Skeletal muscle cell (primary cell): ENCODE measurements at regions not wholly inside any gene's neighbourhood (a gene's known extent, or its start where the extent isn't known, plus 50 kb on each side); places are given as distances from the start of the nearest gene placed in this dataset.
"Not testable (repeated sequence)": the region's sequence is repeated elsewhere in the genome, so short reads cannot be mapped to it uniquely, and the experiment has no call there.

ENCODE experiments used
- DNase-seq: peaks from one replicate; pipeline ENCODE4 v3.0.0-alpha.2; 2010; ENCODE audit warnings: low read depth
- H3K4me3 ChIP-seq: 2 replicates; pipeline ENCODE4 v1.5.1; 2011; ENCODE audit warnings: low read depth, mild to moderate bottlenecking, control low read depth, low read length, moderate library complexity

DNA sequence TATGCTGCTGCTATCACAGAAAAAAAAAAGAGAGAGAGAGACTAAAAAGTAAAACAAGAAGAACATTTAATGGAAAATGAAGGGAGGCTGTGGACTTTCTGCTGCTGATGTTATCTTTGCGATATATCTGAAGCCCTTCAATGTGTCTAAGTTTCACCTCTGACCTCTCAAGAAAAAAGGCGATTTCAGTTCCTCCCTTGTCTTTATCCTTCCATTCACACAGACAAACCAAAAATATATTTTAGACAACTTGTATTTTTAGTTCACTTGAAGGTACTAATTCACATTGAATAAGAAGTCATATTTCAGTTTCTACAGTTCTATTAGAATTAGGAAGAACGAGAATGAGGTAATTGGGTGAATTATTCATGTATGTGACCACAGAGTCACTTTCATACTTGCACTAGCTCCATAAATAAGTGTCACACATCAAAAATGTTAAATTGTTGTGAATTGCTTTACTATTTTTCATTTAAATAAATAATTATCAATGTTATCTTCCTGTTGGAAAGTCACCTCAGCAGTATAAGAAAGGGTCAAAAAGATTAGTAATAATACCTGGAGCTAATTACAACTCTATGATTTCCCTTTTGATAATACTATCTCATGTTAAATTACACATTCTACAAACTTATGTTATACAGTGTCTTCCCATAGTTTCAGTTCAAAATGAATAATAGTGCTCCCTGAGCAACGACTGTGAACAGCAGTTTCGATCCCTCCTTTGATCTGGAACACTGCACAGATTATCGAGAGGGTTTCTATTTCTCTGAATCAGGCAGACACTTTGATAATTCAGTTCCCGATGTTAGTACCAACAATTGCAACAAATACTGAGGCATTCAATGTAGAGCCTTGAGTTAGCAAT is 85.2 kb upstream of the PLCB4 start:
- no peak overlapping the region for H3K4me3 ChIP-seq
- no peak for DNase-seq

DNA sequence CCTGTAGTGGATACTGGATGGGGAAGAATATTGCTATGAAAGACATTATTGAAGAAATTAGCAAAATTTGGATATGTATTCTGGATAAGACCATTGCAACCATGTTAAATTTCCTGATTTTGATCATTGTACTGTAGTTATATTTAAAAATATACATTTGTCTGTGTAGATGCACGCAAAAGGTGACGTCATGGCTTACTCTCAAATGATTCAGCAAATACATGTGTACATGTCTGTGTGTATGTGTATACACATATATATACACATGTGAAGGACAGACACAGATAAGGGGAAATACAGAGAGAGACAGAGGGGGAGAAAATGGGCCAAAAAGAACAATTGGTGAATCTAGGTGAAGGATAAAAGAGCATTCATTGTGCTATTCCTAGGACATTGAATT is 82.3 kb upstream of the PLCB4 start:
- H3K4me3 ChIP-seq, result no peak overlapping the region
- DNase-seq, result no peak

DNA sequence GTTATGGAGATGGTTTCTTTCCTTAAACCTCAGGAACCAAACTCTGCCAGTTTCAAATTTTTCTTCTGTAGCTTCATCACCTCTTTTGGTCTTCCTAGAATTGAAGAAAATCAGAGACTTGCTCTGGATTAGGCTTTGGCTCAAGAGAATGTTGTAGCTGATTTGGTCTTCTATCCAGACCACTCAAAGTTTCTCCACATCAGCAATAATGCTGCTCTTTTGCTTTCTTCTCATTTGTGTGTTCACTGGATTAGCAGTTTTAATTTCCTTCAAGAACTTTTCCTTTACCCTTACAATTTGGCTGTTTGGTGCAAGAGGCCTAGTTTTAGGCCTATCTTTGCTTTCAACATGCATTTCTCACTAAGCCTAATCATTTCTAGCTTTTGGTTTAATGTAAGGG is 78.1 kb upstream of the PLCB4 start:
- DNase-seq, result no peak
- H3K4me3 ChIP-seq, result no peak overlapping the region

DNA sequence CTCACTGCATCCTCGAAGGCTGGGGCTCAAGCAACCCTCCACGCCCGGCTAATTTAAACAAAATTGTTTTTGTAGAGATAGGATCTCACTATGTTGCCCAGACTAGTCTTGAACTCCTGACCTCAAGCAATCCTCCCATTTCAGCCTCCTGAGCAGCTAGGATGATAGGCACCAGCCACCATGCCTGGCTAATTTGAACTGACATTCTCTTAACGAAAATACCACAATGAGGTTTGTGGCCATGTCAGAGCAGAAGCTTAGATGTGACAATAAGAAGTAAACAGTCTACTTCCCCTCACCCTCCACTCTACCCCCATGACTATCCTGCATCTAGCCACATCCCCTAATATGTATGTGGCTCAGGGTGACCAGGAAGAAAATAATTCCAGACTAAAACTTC is 74.8 kb upstream of the PLCB4 start:
- no peak overlapping the region for H3K4me3 ChIP-seq
- no peak for DNase-seq

DNA sequence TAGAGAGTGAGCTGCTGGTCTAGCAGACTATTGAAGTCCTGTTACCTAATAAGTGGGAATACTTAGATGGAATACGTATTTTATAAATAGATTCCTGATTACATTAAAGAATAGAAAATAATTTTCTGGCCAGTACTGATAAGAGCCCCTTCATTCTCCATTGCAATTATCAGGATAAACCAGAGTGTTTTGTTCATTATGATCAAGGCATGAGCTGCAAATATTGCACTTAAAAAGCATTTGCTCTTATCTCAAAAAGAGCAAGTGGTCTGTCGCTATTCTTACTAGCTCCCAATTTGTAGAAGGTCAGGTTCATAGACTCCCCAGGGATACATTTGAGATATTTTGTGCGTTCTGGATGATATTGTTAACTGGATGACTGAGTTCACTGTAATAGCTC is 73.1 kb upstream of the PLCB4 start:
- DNase-seq, result no peak
- H3K4me3 ChIP-seq, result no peak overlapping the region

DNA sequence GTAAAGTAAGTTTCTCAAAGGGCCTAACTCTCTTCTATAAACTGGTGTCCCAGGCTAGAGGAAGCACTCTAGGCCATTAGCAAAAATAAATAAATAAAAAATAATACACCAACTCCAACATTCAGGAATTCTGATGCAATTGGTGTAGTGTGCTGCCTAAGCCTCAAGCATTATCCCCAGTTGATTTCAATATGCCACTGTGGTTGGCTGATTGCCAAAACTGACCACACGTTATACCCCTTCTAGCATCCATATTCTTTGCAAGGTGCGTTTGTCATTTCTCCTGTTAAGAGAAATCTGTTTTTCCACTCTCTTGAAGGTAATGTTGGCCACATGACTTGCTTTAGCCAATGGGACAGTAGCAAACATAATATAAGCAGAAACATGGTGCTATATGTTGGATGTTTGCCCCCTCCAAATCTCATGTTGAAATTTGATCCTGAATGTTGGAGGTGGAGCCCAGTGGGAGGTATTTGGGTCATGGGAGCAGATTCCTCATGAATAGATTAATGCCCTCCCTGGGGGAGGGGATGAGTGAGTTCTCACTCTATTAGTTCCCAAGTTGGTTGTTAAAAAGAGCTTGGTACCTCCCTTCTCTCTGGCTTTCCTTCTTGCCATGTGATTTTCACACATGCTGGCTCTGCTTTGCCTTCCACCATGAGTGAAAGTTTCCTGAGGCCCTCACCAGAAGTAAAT is 71.9 kb upstream of the PLCB4 start:
- H3K4me3 ChIP-seq, result no peak overlapping the region
- no peak for DNase-seq

DNA sequence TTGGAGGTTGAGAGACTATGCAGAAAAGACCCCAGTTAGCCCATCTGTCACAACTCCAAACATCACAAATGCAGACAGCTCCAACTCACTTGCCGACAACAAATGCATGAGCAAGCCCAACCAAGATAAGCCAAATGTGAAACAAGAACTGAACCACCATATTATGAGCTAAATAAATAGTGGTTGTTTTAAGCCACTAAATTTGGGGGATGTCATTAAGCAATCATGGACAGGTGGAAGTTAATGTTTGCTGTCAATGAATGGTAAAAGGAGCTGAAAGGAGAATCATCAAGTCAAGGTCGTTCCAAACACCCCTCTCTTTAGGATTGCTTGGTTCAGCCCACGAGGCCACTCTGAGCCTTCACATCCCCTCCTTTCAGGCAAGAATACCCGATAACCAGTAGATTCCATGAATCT is 71.2 kb upstream of the PLCB4 start:
- DNase-seq, result no peak

DNA sequence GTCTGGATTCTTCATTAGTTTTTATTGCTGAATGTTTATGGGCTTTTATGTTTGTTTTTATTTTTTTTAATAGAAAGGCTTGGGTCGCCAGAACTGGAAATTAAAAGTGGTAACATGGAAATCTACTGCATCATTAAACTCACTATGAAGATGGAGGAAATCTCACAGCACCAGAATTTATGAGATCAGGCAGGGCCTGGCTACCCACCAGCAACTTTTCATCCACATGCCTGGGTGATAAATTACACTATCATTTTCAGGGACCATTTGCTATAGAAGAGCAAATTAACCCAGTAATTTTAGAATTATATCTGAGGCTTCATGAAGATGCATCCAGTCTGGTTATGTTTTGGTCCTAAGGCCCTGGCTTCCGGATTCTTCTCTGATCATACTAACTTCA is 57.8 kb upstream of the PLCB4 start:
- no peak overlapping the region for H3K4me3 ChIP-seq
- DNase-seq, result no peak

More for the DNA sequence above, 71.2 kb upstream of the PLCB4 start:
- no peak overlapping the region for H3K4me3 ChIP-seq

DNA sequence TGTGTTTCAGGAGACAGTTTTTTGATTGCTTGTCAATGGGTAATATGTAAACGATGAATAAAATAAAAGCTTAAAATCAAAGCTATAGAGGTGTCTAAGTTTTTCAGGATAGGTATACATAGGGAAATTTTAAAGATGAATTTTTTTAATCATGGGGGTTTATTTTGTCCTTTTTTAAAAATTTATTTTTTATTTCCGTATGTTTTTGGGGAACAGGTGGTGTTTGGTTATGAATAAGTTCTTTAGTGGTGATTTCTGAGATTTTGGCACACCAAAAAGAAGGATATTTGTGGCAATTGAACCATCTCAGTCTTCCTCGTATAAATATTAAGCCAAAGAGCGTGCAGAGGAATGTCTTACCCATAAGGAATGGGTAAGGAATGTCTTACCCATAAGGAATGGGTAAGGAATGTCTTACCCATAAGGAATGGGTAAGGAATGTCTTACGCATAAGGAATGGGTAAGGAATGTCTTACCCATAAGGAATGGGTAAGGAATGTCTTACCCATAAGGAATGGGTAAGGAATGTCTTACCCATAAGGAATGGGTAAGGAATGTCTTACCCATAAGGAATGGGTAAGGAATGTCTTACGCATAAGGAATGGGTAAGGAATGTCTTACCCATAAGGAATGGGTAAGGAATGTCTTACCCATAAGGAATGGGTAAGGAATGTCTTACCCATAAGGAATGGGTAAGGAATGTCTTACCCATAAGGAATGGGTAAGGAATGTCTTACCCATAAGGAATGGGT is 53.5 kb upstream of the PLCB4 start:
- not testable (repeated sequence) for H3K4me3 ChIP-seq, DNase-seq

DNA sequence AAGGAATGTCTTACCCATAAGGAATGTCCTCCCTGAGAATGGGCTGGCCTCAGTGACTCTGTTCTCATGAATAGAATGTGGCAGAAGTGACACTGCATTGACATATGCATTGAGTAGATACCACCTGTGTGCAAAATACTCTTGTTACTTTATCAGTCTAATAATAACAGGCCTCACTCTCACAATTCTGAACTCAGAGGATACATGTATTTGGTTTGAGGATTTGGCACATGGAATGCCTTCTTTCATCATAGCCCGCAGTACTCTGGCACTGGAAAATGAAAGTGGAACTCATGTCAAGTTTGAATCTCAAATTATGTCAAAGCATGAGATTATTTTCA is 52.9 kb upstream of the PLCB4 start:
- no peak for DNase-seq
- H3K4me3 ChIP-seq, result no peak overlapping the region

DNA sequence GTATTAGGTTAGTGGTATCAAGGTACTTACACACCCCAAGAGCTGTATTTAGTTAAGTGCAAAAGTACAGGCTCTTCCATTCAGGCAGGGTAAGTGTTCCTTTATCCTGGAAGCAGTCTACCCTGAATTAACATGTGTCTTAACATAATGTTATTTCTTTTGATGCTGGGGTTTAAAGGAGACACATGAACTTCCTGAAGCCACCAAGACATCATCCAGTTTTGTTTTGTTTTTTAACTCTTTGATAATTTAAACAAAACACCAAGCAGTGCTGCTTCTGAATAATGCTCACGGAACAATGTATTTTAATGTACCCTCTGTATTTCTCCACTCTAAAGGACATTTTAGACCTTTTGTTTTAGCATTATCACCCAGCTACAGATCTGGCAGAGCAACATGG is 50.5 kb upstream of the PLCB4 start:
- no peak for DNase-seq
- no peak overlapping the region for H3K4me3 ChIP-seq
